T-helper 22 cell (primary cell): ENCODE measurements at regions not wholly inside any gene's neighbourhood (a gene's known extent, or its start where the extent isn't known, plus 50 kb on each side); places are given as distances from the start of the nearest gene placed in this dataset.
"Not testable (repeated sequence)": the region's sequence is repeated elsewhere in the genome, so short reads cannot be mapped to it uniquely, and the experiment has no call there.

Experiments
- DNase-seq: peaks from one replicate; pipeline ENCODE4 v3.0.0-alpha.2; 2020; ENCODE audit warnings: low read depth

DNA sequence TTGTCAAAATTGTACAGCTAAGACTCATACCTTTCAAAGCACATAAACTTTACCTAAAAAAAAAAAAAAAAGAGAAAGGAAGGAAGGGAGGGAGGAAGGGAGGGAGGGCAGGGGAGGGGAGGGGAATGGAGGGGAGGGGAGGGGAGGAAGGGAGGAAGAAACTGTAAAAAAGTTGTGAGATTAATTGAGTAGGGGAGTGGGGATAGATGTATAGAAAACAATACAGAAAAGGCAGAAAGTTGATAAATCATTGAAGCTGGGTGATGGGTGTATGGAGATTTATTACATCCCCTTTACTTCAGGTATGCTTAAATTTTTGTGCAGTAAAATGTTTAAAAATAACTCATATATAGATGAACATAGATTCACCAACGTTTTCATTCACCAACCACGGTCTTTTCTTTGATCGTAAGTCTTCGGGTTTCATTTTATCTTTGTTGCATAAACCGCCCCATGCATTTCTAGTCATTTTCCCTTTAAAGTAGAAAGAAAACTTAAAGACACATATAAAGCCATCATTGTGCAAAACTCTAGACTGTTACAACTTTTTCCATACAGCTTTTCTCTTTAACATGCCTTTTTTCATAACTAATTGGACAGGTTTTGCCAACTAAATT lies 191.2 kb upstream of the KRR1 start:
- no peak for DNase-seq

GRCh38 chr12:75701859-75702258 lies 190.4 kb upstream of the KRR1 start:
- no peak for DNase-seq

DNA sequence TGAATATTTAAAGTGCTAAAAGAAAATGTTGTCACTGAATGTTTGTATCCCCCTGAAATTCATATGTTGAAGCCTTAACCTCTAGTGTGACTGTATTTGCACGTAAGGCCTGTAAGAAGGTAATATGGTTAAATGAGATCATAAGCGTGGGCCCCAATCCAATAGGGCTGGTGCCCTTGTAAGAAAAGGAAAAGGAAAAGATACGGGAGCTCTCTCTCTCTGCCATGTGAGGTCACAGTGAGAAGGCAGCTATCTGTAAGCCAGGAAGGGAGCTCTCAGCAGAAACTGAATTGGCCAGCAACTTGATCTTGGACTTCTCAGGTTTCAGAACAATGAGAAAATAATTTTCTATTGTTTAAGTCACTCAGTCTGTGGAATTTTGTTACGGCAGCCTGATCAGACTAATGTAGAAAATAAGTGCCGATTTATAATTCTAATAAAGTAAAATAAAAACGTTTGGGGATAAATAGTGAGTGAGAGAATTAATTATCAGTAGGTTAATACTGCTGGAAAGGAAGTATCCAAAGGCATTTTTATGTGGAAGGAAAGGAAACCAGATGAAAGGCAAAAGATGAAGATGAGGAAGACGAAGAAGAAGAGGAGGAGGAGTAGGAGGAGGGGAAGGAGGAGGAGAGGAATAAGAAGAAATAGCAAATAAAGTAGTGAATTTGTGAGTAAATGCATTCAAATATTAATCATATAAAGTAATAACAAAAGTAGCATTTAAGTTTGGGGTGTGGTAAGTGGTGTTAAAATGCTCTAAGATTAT lies 188.5 kb upstream of the KRR1 start:
- no peak for DNase-seq

GRCh38 chr12:75699251-75699650 lies 187.8 kb upstream of the KRR1 start:
- DNase-seq, result no peak

DNA sequence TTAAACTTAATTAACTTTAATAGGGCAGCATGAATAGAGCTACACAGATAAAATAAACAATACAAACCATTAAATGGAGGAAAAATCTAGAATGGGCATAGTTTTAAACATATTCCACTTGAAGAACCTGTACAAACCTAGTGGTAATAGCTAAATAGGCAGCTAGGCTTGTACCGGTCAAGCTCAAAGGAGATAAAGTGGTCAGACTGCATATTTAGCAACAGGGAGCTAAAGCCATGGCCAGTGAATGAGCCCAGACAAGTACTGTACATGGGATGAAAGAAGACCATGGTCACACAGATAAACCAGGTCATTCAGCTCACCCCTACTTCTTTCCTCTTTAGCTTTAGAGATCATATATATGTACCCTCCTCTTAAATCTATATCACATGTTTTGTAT lies 186.6 kb upstream of the KRR1 start:
- no peak for DNase-seq

DNA sequence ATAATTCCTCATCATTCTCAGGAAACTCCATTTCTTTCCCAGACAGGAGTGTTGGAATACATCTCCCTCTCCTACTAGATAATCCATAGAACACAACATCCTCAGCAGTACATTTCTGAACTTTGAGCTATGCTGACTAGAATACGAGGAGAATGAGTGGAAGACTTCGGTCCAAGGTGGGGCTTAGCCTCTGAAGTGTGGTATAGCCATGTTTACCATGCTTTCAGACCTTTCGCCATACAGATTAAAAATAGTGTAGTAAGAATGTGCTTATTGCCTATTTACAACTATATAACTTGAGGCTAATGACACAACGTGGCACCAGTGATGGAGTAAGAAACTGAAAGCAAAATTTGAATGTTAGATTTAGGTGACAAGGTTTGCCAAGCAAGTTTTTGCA lies 184.5 kb upstream of the KRR1 start:
- no peak for DNase-seq

DNA sequence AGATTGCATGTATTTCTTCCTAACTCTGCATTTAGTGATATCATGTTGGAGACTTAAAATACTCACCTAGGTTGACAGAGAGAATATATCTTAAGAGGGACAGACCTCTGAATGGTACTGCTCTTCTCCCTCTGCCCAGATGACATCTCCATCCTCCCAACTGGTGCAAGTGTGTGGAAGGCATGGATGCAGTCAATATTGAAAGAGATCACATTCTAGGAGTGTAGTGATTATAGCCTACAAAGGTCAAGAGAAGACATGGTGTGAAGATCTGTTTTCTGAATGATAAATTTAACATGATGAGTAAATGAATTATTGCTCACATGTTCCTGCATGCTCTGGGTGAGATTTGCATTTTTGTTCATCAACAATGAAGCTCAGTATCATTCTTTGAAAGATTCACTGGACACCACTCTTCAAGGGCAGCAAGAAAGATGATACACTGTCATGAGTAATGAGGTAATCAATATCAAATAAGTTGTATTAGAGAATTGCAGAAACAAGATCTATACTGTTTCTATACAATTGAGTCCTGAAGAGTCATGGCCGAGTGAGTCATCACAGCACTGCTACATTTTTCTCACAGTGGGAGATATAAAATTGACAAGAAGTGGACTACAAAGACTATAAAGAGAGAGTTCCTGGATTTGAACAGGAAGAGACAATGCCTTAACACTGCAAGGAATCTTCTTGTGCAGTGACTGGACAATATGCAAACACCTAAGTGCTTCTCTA lies 183.3 kb upstream of the KRR1 start:
- DNase-seq, result no peak

DNA sequence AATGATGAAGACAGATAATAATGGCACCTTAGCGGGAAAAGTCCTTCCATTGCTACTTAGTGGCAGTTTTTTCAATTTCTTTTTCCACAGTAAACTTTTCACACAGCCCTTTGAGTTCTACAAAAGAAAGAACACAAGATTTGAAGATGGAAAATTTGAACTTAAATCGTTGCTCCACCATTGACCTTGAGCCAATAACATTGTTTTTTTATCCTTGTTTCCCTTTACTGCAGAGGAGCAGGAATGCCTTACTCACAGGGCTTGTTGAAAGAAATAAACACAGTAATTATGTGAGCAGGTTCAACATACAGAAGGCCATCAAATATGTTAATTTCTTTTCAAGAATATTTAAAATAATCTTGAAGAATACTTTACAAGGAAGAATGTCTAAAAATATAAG lies 181.5 kb upstream of the KRR1 start:
- no peak for DNase-seq

DNA sequence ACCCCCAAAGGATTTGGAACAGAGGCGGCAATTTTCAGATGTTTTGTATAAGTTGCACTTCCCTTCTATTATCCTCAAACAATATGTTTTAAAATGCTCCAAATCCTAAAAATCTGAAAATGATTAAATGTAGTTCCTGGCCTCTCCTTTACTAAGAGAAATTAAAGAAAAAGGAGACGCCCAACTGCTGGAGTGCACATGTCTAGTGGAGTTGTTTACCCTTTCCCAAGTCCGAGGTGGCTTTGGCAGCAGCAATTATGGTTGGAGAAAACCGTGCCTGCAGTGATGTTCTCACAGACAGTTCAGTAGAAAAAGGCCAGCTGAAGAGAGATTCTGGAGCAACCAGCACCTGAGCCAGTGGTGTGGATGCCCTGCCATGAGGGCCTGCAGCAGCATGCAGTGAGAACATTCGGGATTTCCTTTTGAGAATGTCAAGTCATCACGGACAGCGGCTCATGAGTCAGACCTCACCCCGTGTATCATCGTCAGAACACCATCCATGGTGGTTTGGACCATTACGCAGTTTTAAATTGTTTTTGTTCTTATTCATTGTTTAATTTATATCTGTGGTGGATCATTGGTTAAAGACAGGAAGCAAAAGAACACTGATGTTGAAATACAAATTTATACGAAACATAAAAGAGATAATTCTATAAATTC lies 179.0 kb upstream of the KRR1 start:
- DNase-seq, result no peak

DNA sequence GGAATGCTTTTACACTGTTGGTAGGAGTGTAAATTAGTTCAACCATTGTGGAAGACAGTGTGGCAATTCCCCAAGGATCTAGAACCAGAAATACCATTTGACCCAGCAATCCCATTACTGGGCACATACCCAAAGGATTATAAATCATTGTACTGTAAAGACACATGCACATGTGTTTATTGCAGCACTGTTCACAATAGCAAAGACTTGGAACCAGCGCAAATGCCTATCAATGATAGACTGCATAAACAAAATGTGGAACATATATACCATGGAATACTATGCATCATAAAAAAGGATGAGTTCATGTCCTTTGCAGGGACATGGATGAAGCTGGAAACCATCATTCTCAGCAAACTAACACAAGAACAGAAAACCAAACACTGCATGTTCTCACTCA lies 174.8 kb upstream of the KRR1 start:
- DNase-seq, result not testable (repeated sequence)

DNA sequence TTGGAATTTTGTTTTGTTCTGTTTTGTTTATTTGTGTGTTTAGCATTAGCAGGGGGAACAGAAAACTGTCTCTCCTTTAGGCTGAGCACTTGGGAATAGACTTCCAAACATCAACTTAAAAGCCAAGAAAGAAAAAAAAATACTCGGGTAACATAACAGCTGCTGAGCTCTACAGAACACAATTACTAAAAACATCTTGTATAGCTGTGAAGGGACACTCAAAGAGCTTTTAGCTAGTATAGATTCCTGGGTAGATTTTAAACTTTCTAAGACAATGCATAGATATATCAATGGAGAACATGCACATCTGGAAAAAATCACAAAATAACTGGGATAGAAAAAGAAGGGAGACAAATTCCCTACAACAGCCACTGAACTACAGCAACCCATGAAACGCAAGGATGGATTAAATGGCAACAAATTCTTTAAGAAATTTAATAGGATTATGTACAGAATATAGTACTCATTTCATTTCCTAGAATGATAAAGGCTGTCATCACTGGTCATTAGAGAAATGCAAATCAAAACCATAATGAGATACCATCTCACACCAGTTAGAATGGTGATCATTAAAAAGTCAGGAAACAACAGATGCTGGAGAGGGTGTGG lies 174.3 kb upstream of the KRR1 start:
- DNase-seq, result no peak

- no peak for DNase-seq
These were observed 173.5 kb upstream of the KRR1 start for GRCh38 chr12:75684678-75685616.

DNA sequence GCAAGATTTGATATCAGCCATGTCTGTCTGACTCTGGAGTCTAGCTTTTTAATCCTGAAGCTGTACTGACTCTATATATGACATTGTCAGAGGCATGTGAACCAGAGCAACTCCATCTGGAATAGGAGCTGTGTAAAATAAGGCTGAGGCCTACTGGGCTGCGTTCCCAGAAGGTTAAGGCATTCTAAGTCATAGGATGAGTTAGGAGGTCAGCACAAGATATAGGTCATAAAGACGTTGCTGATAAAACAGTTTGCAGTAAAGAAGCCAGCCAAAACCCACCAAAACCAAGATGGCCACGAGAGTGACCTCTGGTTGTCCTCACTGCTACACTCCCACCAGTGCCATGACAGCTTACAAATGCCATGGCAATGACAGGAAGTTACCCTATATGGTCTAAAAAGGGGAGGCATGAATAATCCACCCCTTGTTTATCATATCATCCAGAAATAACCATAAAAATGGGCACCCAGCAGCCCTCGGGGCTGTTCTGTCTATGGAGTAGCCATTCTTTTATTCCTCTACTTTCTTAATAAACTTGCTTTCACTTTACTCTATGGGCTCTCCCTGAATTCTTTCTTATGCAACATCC lies 172.7 kb upstream of the KRR1 start:
- DNase-seq, result not testable (repeated sequence)

- DNase-seq, result no peak
These were observed 171.8 kb upstream of the KRR1 start for GRCh38 chr12:75683220-75683619.

DNA sequence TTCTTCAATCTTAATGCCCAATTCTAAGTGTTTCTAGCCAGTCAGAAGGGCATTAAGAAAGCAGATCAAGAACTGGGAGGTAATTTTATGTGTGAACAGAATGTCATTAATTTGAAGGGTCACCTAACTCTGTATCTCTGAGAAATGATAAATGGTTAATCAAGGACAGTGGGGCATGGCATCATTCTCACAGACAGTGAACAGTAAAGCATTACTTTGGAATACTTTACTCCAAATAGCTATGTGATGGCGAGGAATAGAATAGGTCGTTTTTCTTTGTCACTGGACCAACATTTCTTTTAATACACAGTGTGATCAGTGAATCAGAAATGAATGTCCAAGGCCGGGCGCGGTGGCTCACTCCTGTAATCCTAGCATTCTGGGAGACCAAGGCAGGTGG lies 166.1 kb upstream of the KRR1 start:
- no peak for DNase-seq

DNA sequence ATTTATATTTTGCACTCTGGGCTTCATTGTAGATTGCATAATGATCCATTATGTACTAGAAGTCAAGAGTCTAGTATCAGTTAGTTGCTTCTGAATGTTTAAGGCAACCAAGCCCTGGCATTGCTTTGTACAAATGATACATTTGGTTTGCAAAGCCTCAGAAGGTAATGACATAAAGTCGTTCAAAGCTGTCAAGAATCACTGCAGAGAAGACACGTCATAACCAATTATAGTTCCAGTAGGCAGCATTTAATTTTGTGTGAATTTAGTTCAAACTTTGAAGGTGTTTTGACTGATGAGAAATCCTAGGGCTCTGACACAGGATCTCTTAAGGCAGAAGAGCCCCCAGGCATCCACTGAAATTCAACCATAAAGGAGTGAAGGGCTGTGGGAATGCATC lies 163.0 kb upstream of the KRR1 start:
- DNase-seq, result no peak

DNA sequence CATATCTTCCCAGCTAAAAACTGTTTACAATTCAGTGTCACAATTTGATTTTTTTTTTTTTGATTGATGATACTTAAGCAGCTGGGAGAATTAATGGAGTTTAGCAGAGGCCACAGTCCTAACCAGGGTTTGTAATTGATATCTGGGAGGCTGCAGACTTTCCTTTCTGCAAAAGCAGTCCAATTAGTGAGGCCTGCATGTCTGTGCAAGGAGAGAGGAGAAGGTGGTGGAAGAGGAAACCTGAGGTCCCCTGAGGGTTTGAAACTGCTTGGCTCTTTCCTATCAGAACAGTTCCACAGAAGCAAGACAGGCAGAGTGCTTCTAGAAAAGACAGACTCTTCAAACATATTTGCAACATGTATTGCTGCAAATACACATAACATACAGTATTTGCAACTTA lies 160.8 kb upstream of the KRR1 start:
- no peak for DNase-seq

GRCh38 chr12:75670216-75670615 lies 158.8 kb upstream of the KRR1 start:
- no peak for DNase-seq

GRCh38 chr12:75666939-75667334 lies 155.5 kb upstream of the KRR1 start:
- DNase-seq, result no peak

GRCh38 chr12:75666126-75666938 lies 154.9 kb upstream of the KRR1 start:
- DNase-seq, result no peak
